K562 (cell line): ENCODE measurements at regions not wholly inside any gene's neighbourhood (a gene's known extent, or its start where the extent isn't known, plus 50 kb on each side); places are given as distances from the start of the nearest gene placed in this dataset.
A peak's percentile ranks its signal among the peaks of the same experiment; 100 is the strongest.

Source experiments
- ARHGAP35 ChIP-seq: fragments of 450-650 bp; IDR thresholded peaks from 2 replicates; pipeline ENCODE4 v1.6.1; 2018; ENCODE audit not compliant: partially characterized antibody
- CC2D1A ChIP-seq: fragments of 450-650 bp; IDR thresholded peaks from 2 replicates; pipeline ENCODE4 v1.6.1; 2017; ENCODE audit warnings: mild to moderate bottlenecking
- COPS2 ChIP-seq: fragments of 450-650 bp; conservative IDR thresholded peaks from 2 replicates; pipeline ENCODE4 v1.6.1; 2016; ENCODE audit warnings: mild to moderate bottlenecking, moderate library complexity
- GABPB1 ChIP-seq: sonication (generic); formaldehyde crosslinking; IDR thresholded peaks from 2 replicates; pipeline ENCODE4 v1.8.0; 2022; ENCODE audit warnings: mild to moderate bottlenecking, missing genetic modification reagents
- GABPB2 ChIP-seq: fragments of 250-450 bp; sonication (Bioruptor Pico); conservative IDR thresholded peaks from 2 replicates; pipeline ENCODE4 v1.5.1; 2021; ENCODE audit warnings: mild to moderate bottlenecking
- HINFP ChIP-seq: fragments of 450-650 bp; conservative IDR thresholded peaks from 2 replicates; pipeline ENCODE4 v1.6.1; 2016; ENCODE audit warnings: missing genetic modification characterization, low read depth, mild to moderate bottlenecking, control low read depth, missing compliant biosample characterization
- HSF4 ChIP-seq: fragments of 250-450 bp; sonication (Bioruptor Pico); IDR thresholded peaks from 2 replicates; pipeline ENCODE4 v2.1.2; 2022; ENCODE audit warnings: mild to moderate bottlenecking, moderate library complexity, borderline replicate concordance
- LEF1 ChIP-seq: fragments of 450-650 bp; IDR thresholded peaks from 2 replicates; pipeline ENCODE4 v1.6.1; 2016; ENCODE audit warnings: mild to moderate bottlenecking
- NBN ChIP-seq: fragments of 450-650 bp; IDR thresholded peaks from 2 replicates; pipeline ENCODE4 v1.6.1; 2016; ENCODE audit warnings: low read depth, mild to moderate bottlenecking
- NCOA1 ChIP-seq: fragments of 450-650 bp; IDR thresholded peaks from 2 replicates; pipeline ENCODE4 v1.6.1; 2016; ENCODE audit warnings: low read depth
- NFIX ChIP-seq: fragments of 250-450 bp; sonication (Bioruptor Pico); IDR thresholded peaks from 2 replicates; pipeline ENCODE4 v1.4.0; 2020; ENCODE audit warnings: low read depth, mild to moderate bottlenecking, moderate library complexity
- PCBP1 ChIP-seq: fragments of 200-400 bp; formaldehyde crosslinking; IDR thresholded peaks from 2 replicates; pipeline ENCODE4 v1.6.1; 2018; ENCODE audit warnings: mild to moderate bottlenecking, low read depth, low read length; ENCODE audit not compliant: poor library complexity, severe bottlenecking
- PREB ChIP-seq: sonication (generic); formaldehyde crosslinking; IDR thresholded peaks from 2 replicates; pipeline ENCODE4 v1.8.1; 2023; ENCODE audit warnings: mild to moderate bottlenecking, missing genetic modification reagents
- PRMT5 ChIP-seq: sonication (generic); formaldehyde crosslinking; IDR thresholded peaks from 2 replicates; pipeline ENCODE4 v1.5.0; 2020; ENCODE audit warnings: missing genetic modification reagents
- RB1 ChIP-seq: fragments of 450-650 bp; IDR thresholded peaks from 2 replicates; pipeline ENCODE4 v1.6.1; 2017; ENCODE audit warnings: low read depth, mild to moderate bottlenecking
- SRF ChIP-seq, 2 experiments: fragments of 250-450, 450-650 bp in 1 of 2; sonication (Bioruptor Pico) in 1 of 2; sonication (generic) in 1 of 2; formaldehyde crosslinking; IDR thresholded peaks; 2 replicates each; pipeline versions ENCODE4 v1.5.0 to v1.5.1; 2020 to 2022; ENCODE audit warnings: mild to moderate bottlenecking in 1 of 2, missing genetic modification reagents in 1 of 2
- TAF1 ChIP-seq: IDR thresholded peaks from 2 replicates; pipeline ENCODE4 v1.6.1; 2011; ENCODE audit warnings: mild to moderate bottlenecking, low read length, moderate library complexity; ENCODE audit not compliant: insufficient read depth, control insufficient read depth, severe bottlenecking; ENCODE audit errors: extremely low read depth
- TEAD1 ChIP-seq, 2 experiments: fragments of 450-650 bp in 1 of 2; sonication (generic) in 1 of 2; formaldehyde crosslinking; IDR thresholded peaks; 2 replicates each; pipeline versions ENCODE4 v1.4.0 to v1.8.0; 2020 to 2022; ENCODE audit warnings: mild to moderate bottlenecking in 2 of 2, missing genetic modification reagents in 1 of 2
- ZKSCAN3 ChIP-seq: fragments of 250-450 bp; sonication (Bioruptor Pico); IDR thresholded peaks from 2 replicates; pipeline ENCODE4 v1.4.0; 2020
- ZNF12 ChIP-seq: sonication (generic); formaldehyde crosslinking; IDR thresholded peaks from 2 replicates; pipeline ENCODE4 v1.4.0; 2020; ENCODE audit warnings: mild to moderate bottlenecking, missing genetic modification reagents
- ZNF347 ChIP-seq: fragments of 450-650 bp; formaldehyde crosslinking; IDR thresholded peaks from 2 replicates; pipeline ENCODE4 v1.4.0; 2020; ENCODE audit warnings: low read depth, mild to moderate bottlenecking, moderate library complexity
- ZNF780A ChIP-seq: fragments of 250-450 bp; sonication (Bioruptor Pico); IDR thresholded peaks from 2 replicates; pipeline ENCODE4 v1.5.0; 2021; ENCODE audit warnings: mild to moderate bottlenecking
- TF ChIP-seq, protein P1 (sequence below): IDR thresholded peaks from 2 replicates; pipeline ENCODE4 v1.6.1; 2011; ENCODE audit warnings: borderline replicate concordance, low read depth, mild to moderate bottlenecking, moderate library complexity, low read length; ENCODE audit not compliant: insufficient read depth, poor library complexity, severe bottlenecking

GRCh38 chr10:64041185-64041988 is 520.2 kb downstream of the REEP3 start (continued):
- TF ChIP-seq COPS2 (no peak), SRF (CRISPR knock-in tag; IDR thresholded peaks at IDR 0.05) (no peak), TEAD1 (CRISPR knock-in tag; IDR thresholded peaks at IDR 0.05) (peak; percentile 84 to 96; a peak in 3 of 4 replicates), LEF1 (no peak), NBN (no peak), CC2D1A (peak; percentile 98), PRMT5 (CRISPR knock-in tag) (no peak), HINFP (tag) (no peak), ARHGAP35 (no peak), ZNF12 (no peak), PREB (CRISPR knock-in tag) (peak; percentile 63; the same call in 1 of the 2 replicates), ZKSCAN3 (no peak), PCBP1 (no peak), ZNF780A (CRISPR knock-in tag) (no peak), NFIX (CRISPR knock-in tag) (no peak), GABPB1 (0 out of 2 replicates have a peak, but pooled peaks have one; percentile 28), TAF1 (no peak), RB1 (peak; percentile 96), GABPB2 (CRISPR knock-in tag) (no peak), HSF4 (CRISPR knock-in tag) (no peak), ZNF347 (no peak), NCOA1 (no peak)
- TF ChIP-seq, protein P1, sequence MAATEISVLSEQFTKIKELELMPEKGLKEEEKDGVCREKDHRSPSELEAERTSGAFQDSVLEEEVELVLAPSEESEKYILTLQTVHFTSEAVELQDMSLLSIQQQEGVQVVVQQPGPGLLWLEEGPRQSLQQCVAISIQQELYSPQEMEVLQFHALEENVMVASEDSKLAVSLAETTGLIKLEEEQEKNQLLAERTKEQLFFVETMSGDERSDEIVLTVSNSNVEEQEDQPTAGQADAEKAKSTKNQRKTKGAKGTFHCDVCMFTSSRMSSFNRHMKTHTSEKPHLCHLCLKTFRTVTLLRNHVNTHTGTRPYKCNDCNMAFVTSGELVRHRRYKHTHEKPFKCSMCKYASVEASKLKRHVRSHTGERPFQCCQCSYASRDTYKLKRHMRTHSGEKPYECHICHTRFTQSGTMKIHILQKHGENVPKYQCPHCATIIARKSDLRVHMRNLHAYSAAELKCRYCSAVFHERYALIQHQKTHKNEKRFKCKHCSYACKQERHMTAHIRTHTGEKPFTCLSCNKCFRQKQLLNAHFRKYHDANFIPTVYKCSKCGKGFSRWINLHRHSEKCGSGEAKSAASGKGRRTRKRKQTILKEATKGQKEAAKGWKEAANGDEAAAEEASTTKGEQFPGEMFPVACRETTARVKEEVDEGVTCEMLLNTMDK = peak; percentile 35
